CD4-positive, alpha-beta T cell treated with Interleukin-12 subunit alpha and Interleukin-12 subunit beta, for 1 hour (primary cell): ENCODE measurements at regions not wholly inside any gene's neighbourhood (a gene's known extent, or its start where the extent isn't known, plus 50 kb on each side); places are given as distances from the start of the nearest gene placed in this dataset.

ENCODE experiments used
- DNase-seq: peaks from one replicate; pipeline ENCODE4 v3.0.0-alpha.2; 2020

- DNase-seq = no peak
Measured at GRCh38 chr2:30310371-30310770, 79.0 kb downstream of the LBH start.

GRCh38 chr2:30310955-30311354, 79.6 kb downstream of the LBH start:
- no peak for DNase-seq

- no peak for DNase-seq
Measured at GRCh38 chr2:30311711-30312110, 80.4 kb downstream of the LBH start.

- DNase-seq = no peak
Measured at GRCh38 chr2:30312916-30313315, 81.6 kb downstream of the LBH start.

- no peak for DNase-seq
Measured at GRCh38 chr2:30314981-30315380, 83.6 kb downstream of the LBH start.

- DNase-seq = peak; percentile 52
Measured at GRCh38 chr2:30315391-30316063, 84.2 kb downstream of the LBH start.

GRCh38 chr2:30316408-30316807, 85.1 kb downstream of the LBH start:
- no peak for DNase-seq

GRCh38 chr2:30318987-30319782, 87.9 kb downstream of the LBH start:
- DNase-seq = no peak

- no peak for DNase-seq
Measured at GRCh38 chr2:30321466-30321865, 90.1 kb downstream of the LBH start.

- DNase-seq = no peak
Measured at GRCh38 chr2:30323499-30323898, 92.2 kb downstream of the LBH start.

- DNase-seq = no peak
Measured at GRCh38 chr2:30324245-30324908, 93.0 kb downstream of the LBH start.

GRCh38 chr2:30325600-30326328, 94.4 kb downstream of the LBH start:
- no peak for DNase-seq

- DNase-seq = no peak
Measured at GRCh38 chr2:30326497-30326896, 95.2 kb downstream of the LBH start.

GRCh38 chr2:30331038-30331437, 99.7 kb downstream of the LBH start:
- no peak for DNase-seq

GRCh38 chr2:30331869-30332268, 100.5 kb downstream of the LBH start:
- no peak for DNase-seq

GRCh38 chr2:30332791-30333453, 101.6 kb downstream of the LBH start:
- no peak for DNase-seq

- peak; percentile 19 for DNase-seq
Measured at GRCh38 chr2:30334762-30335363, 103.5 kb downstream of the LBH start.

- no peak for DNase-seq
Measured at GRCh38 chr2:30336084-30336483, 104.8 kb downstream of the LBH start.

GRCh38 chr2:30336978-30337841, 105.9 kb downstream of the LBH start:
- peak; percentile 67 for DNase-seq

- no peak for DNase-seq
Measured at GRCh38 chr2:30338475-30338874, 107.1 kb downstream of the LBH start.

- no peak for DNase-seq
Measured at GRCh38 chr2:30339071-30339470, 107.7 kb downstream of the LBH start.
